ENCODE measurements at regions not wholly inside any gene's neighbourhood (a gene's known extent, or its start where the extent isn't known, plus 50 kb on each side); places are given as distances from the start of the nearest gene placed in this dataset.

- H2AFZ ChIP-seq (ENCODE audit: low read depth, low read length): peak overlapping the region; percentile 58; the same call in 1 of the 2 replicates
- no peaks in the 10 kb centered on the region for H3K9me3 ChIP-seq (ENCODE audit: insufficient read depth, low read length)
- peaks cover 34% of the 10 kb centered on the region for H3K4me1 ChIP-seq (ENCODE audit: low read length)
- no peak overlapping the region for H3K4me3 ChIP-seq (ENCODE audit: low read length)
- no peaks in the 10 kb centered on the region for H3K79me2 ChIP-seq (ENCODE audit: low read length)
- peak overlapping the region; percentile 47; the same call in 1 of the 2 replicates for H3K27ac ChIP-seq (ENCODE audit: low read length)
- H3K27me3 ChIP-seq (ENCODE audit: low read depth, low read length): no peaks in the 10 kb centered on the region
- no peak overlapping the region for H3K9ac ChIP-seq (ENCODE audit: low read length)
- H3K36me3 ChIP-seq (replicated peaks; ENCODE audit: low read depth, low read length): no peaks in the 10 kb centered on the region
- H3K4me2 ChIP-seq (ENCODE audit: low read length): peak overlapping the region; percentile 21; the same call in 1 of the 2 replicates
- no peaks in the 10 kb centered on the region for H4K20me1 ChIP-seq (ENCODE audit: insufficient read depth, low read length)
- no peak for TF ChIP-seq EZH2phosphoT487 (IDR thresholded peaks at IDR 0.05; ENCODE audit: low read depth)
- TF ChIP-seq, protein P1, sequence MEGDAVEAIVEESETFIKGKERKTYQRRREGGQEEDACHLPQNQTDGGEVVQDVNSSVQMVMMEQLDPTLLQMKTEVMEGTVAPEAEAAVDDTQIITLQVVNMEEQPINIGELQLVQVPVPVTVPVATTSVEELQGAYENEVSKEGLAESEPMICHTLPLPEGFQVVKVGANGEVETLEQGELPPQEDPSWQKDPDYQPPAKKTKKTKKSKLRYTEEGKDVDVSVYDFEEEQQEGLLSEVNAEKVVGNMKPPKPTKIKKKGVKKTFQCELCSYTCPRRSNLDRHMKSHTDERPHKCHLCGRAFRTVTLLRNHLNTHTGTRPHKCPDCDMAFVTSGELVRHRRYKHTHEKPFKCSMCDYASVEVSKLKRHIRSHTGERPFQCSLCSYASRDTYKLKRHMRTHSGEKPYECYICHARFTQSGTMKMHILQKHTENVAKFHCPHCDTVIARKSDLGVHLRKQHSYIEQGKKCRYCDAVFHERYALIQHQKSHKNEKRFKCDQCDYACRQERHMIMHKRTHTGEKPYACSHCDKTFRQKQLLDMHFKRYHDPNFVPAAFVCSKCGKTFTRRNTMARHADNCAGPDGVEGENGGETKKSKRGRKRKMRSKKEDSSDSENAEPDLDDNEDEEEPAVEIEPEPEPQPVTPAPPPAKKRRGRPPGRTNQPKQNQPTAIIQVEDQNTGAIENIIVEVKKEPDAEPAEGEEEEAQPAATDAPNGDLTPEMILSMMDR (IDR thresholded peaks at IDR 0.05; ENCODE audit: low read depth, low read length): no peak
These were observed 710.1 kb upstream of the NRSN1 start for GRCh38 chr6:23415819-23416427.

DNA sequence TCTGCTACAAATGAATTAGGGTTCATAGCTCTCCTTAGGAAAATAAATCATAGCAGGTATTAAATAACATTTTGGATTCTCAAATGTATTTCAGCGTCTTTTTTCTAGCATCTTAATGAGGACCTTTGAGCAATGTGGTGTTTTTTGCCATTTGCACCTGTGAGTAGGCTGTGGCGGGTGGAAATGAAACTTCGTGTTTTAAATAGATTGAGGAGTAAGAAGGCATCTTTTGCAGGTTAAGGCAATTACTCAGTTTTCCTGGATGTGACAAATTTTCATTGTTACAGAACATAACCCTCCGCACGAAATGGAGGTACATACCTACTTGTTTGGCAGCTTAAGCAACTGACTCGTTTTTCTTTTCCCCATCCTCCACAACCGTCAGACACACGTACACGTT lies 708.9 kb upstream of the NRSN1 start:
- peaks cover 34% of the 10 kb centered on the region for H3K4me1 ChIP-seq (ENCODE audit: low read length)
- H3K36me3 ChIP-seq (replicated peaks; ENCODE audit: low read depth, low read length): no peaks in the 10 kb centered on the region
- H3K4me3 ChIP-seq (ENCODE audit: low read length): no peak overlapping the region
- no peaks in the 10 kb centered on the region for H4K20me1 ChIP-seq (ENCODE audit: insufficient read depth, low read length)
- H3K79me2 ChIP-seq (ENCODE audit: low read length): no peaks in the 10 kb centered on the region
- no peak overlapping the region; the same call in 1 of the 2 replicates for H3K4me2 ChIP-seq (ENCODE audit: low read length)
- H3K27ac ChIP-seq (ENCODE audit: low read length): no peak overlapping the region
- no peaks in the 10 kb centered on the region for H3K27me3 ChIP-seq (ENCODE audit: low read depth, low read length)
- no peak for TF ChIP-seq EZH2phosphoT487 (IDR thresholded peaks at IDR 0.05; ENCODE audit: low read depth)
- TF ChIP-seq, protein P1 (IDR thresholded peaks at IDR 0.05; ENCODE audit: low read depth, low read length): no peak
- H3K9me3 ChIP-seq (ENCODE audit: insufficient read depth, low read length): no peaks in the 10 kb centered on the region
- H2AFZ ChIP-seq (ENCODE audit: low read depth, low read length): no peak overlapping the region
- no peak overlapping the region for H3K9ac ChIP-seq (ENCODE audit: low read length)

DNA sequence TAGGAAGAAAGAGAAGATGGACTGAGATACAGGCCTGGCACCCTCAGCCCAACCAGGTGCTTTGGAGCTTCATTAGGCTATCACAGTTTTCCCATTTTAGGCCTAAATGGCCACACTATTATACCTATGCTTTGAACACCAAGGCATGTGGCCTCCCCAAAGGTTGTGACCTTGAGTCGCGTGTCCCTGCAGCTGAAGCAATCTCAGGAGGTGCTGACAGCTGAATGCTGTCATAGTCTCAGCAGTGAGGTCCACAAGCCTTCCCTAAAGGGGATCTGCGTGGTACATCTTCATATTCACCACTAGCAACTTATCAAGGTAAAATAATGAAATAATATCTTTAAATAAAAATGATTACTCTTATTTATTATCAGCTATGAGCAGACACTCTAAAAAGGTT lies 707.9 kb upstream of the NRSN1 start:
- Histone ChIP-seq H3K27me3 (ENCODE audit: low read depth, low read length) (no peaks in the 10 kb centered on the region), H3K4me2 (ENCODE audit: low read length) (no peak overlapping the region), H3K9ac (ENCODE audit: low read length) (no peak overlapping the region), H3K36me3 (replicated peaks; ENCODE audit: low read depth, low read length) (no peaks in the 10 kb centered on the region), H3K79me2 (ENCODE audit: low read length) (no peaks in the 10 kb centered on the region), H3K4me1 (ENCODE audit: low read length) (peaks cover 34% of the 10 kb centered on the region), H3K4me3 (ENCODE audit: low read length) (no peak overlapping the region), H2AFZ (ENCODE audit: low read depth, low read length) (no peak overlapping the region), H4K20me1 (ENCODE audit: insufficient read depth, low read length) (no peaks in the 10 kb centered on the region), H3K9me3 (ENCODE audit: insufficient read depth, low read length) (no peaks in the 10 kb centered on the region), H3K27ac (ENCODE audit: low read length) (no peak overlapping the region)
- TF ChIP-seq EZH2phosphoT487 (IDR thresholded peaks at IDR 0.05; ENCODE audit: low read depth): no peak
- TF ChIP-seq, protein P1 (IDR thresholded peaks at IDR 0.05; ENCODE audit: low read depth, low read length): no peak

- H3K4me3 ChIP-seq (ENCODE audit: low read length): no peak overlapping the region
- no peaks in the 10 kb centered on the region for H3K9me3 ChIP-seq (ENCODE audit: insufficient read depth, low read length)
- H3K9ac ChIP-seq (ENCODE audit: low read length): no peak overlapping the region
- H3K27me3 ChIP-seq (ENCODE audit: low read depth, low read length): no peaks in the 10 kb centered on the region
- H3K27ac ChIP-seq (ENCODE audit: low read length): no peak overlapping the region
- peaks cover 26% of the 10 kb centered on the region for H3K4me1 ChIP-seq (ENCODE audit: low read length)
- no peaks in the 10 kb centered on the region for H3K36me3 ChIP-seq (replicated peaks; ENCODE audit: low read depth, low read length)
- no peak overlapping the region for H3K4me2 ChIP-seq (ENCODE audit: low read length)
- TF ChIP-seq, protein P1 (IDR thresholded peaks at IDR 0.05; ENCODE audit: low read depth, low read length): no peak
- TF ChIP-seq EZH2phosphoT487 (IDR thresholded peaks at IDR 0.05; ENCODE audit: low read depth): no peak
- no peak overlapping the region for H2AFZ ChIP-seq (ENCODE audit: low read depth, low read length)
- H3K79me2 ChIP-seq (ENCODE audit: low read length): no peaks in the 10 kb centered on the region
- H4K20me1 ChIP-seq (ENCODE audit: insufficient read depth, low read length): no peaks in the 10 kb centered on the region
These were observed 707.0 kb upstream of the NRSN1 start for GRCh38 chr6:23419046-23419445.

Data from OCI-LY3 (cell line).